ENCODE measurements at regions not wholly inside any gene's neighbourhood (a gene's known extent, or its start where the extent isn't known, plus 50 kb on each side); places are given as distances from the start of the nearest gene placed in this dataset.

GRCh38 chr6:113758826-113759574 lies 98.1 kb upstream of the MARCKS start:
- ChIA-PET POLR2A (no interaction called here), CTCF (no interaction called here)
- Mint-ChIP-seq H3K36me3 (no peaks in the 10 kb centered on the region), H3K27me3 (no peaks in the 10 kb centered on the region), H3K27ac (no peak overlapping the region), H3K9me3 (no peaks in the 10 kb centered on the region), H3K4me3 (no peak overlapping the region), H3K4me1 (no peaks in the 10 kb centered on the region)
- Histone ChIP-seq H3K4me1 (ENCODE audit: control insufficient read depth in 1 of 2, extremely low read depth in 1 of 2, insufficient read depth in 2 of 2, low read length in 2 of 2) (no peaks in the 10 kb centered on the region), H3K36me3 (ENCODE audit: control insufficient read depth in 2 of 2, extremely low read depth in 1 of 2, insufficient read depth in 1 of 2, low read length in 1 of 2) (no peaks in the 10 kb centered on the region), H3K27me3 (replicated peaks in 1 of 2; ENCODE audit: control insufficient read depth in 2 of 2, extremely low read depth in 1 of 2, insufficient read depth in 2 of 2, low read length in 1 of 2) (no peaks in the 10 kb centered on the region), H3K9me3 (no peaks in the 10 kb centered on the region), H3K27ac (ENCODE audit: low read length) (no peak overlapping the region), H3K4me3 (ENCODE audit: control insufficient read depth in 1 of 2, extremely low read depth in 1 of 2, low read length in 1 of 2) (no peak overlapping the region)
- WGBS (ENCODE audit: insufficient coverage), result no CpG with 5 or more reads among the region's 1 CpG
- ATAC-seq (replicated peaks in 1 of 4) (no peak), DNase-seq (no peak)

DNA sequence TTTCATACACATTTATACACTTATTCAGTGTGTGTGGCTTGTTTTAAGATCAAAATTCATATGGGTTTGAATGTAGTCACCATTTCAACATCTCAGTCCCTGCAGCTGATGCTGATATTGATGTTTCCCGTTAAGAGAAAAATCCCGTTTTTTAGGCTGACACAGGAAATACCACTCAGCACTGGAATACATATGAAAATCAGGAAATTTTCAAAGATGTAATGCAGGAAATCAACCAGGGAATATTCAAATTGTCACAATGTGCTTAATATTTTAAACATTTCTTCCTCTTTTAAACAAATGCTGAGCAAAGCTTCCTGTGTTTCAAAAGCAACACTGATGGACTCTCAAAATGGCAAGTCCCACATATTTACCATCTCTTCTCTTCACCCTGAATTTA lies 94.5 kb upstream of the MARCKS start:
- Histone ChIP-seq H3K9me3 (no peaks in the 10 kb centered on the region), H3K4me3 (ENCODE audit: control insufficient read depth in 1 of 2, extremely low read depth in 1 of 2, low read length in 1 of 2) (no peak overlapping the region), H3K36me3 (ENCODE audit: control insufficient read depth in 2 of 2, extremely low read depth in 1 of 2, insufficient read depth in 1 of 2, low read length in 1 of 2) (no peaks in the 10 kb centered on the region), H3K27ac (ENCODE audit: low read length) (no peak overlapping the region), H3K4me1 (ENCODE audit: control insufficient read depth in 1 of 2, extremely low read depth in 1 of 2, insufficient read depth in 2 of 2, low read length in 2 of 2) (no peaks in the 10 kb centered on the region), H3K27me3 (replicated peaks in 1 of 2; ENCODE audit: control insufficient read depth in 2 of 2, extremely low read depth in 1 of 2, insufficient read depth in 2 of 2, low read length in 1 of 2) (no peaks in the 10 kb centered on the region)
- POLR2A ChIA-PET, result interaction anchor here in 1 of 2 donors (0.8 kb wide), 1 partner anchor 581 kb away, joined by 3 read pairs; no protein-coding TSS in a partner anchor
- ATAC-seq (replicated peaks in 1 of 4), result no peak
- no peaks in the 10 kb centered on the region for H3K27me3 Mint-ChIP-seq
- H3K4me1 Mint-ChIP-seq, result no peaks in the 10 kb centered on the region
- H3K4me3 Mint-ChIP-seq, result no peak overlapping the region
- DNase-seq, result no peak
- H3K36me3 Mint-ChIP-seq, result no peaks in the 10 kb centered on the region
- no CpG with 5 or more reads among the region's 2 CpGs for WGBS (ENCODE audit: insufficient coverage)
- H3K9me3 Mint-ChIP-seq, result no peaks in the 10 kb centered on the region
- H3K27ac Mint-ChIP-seq, result no peak overlapping the region
- CTCF ChIA-PET, result no interaction called here

DNA sequence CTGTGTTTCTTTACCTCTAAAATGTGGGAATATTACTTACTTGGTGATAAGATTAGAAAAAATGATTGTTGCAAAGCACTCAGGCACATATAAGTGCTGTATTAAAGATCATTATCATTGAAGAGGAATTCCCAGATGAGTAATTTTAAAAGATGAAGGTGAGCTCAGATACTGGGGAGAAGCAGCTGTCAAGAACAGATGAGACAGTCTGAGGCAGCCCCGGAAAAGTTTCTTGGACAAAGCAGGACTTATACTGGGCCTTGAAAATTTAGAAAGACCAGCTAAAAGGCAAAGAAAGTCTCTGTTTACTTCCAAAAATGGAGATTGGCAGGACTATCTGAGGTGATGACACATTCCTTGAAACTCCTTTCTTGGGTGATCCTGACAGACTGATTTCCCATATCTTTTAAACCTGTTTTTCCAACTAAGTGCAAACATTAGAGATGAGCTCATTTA lies 93.8 kb upstream of the MARCKS start:
- Mint-ChIP-seq H3K36me3 (no peaks in the 10 kb centered on the region), H3K27ac (no peak overlapping the region), H3K4me1 (no peaks in the 10 kb centered on the region), H3K27me3 (no peaks in the 10 kb centered on the region), H3K4me3 (no peak overlapping the region), H3K9me3 (no peaks in the 10 kb centered on the region)
- no peaks in the 10 kb centered on the region for H3K36me3 ChIP-seq (ENCODE audit: control insufficient read depth in 2 of 2, extremely low read depth in 1 of 2, insufficient read depth in 1 of 2, low read length in 1 of 2)
- ChIA-PET CTCF (no interaction called here), POLR2A (interaction anchor here in 1 of 2 donors (0.8 kb wide), 1 partner anchor 581 kb away, joined by 3 read pairs; no protein-coding TSS in a partner anchor)
- H3K4me1 ChIP-seq (ENCODE audit: control insufficient read depth in 1 of 2, extremely low read depth in 1 of 2, insufficient read depth in 2 of 2, low read length in 2 of 2), result no peaks in the 10 kb centered on the region
- H3K4me3 ChIP-seq (ENCODE audit: control insufficient read depth in 1 of 2, extremely low read depth in 1 of 2, low read length in 1 of 2), result no peak overlapping the region
- 80% methylated on average over 1 of the region's 1 CpG for WGBS (ENCODE audit: insufficient coverage)
- H3K27me3 ChIP-seq (replicated peaks in 1 of 2; ENCODE audit: control insufficient read depth in 2 of 2, extremely low read depth in 1 of 2, insufficient read depth in 2 of 2, low read length in 1 of 2), result no peaks in the 10 kb centered on the region
- H3K9me3 ChIP-seq, result no peaks in the 10 kb centered on the region
- DNase-seq (no peak), ATAC-seq (replicated peaks in 1 of 4) (no peak)
- no peak overlapping the region for H3K27ac ChIP-seq (ENCODE audit: low read length)

GRCh38 chr6:113763876-113764275 lies 93.3 kb upstream of the MARCKS start:
- no peak for DNase-seq
- no CpG with 5 or more reads among the region's 2 CpGs for whole genome bisulfite sequencing (ENCODE audit: insufficient coverage)
- Mint-ChIP-seq H3K27me3 (no peaks in the 10 kb centered on the region), H3K36me3 (no peaks in the 10 kb centered on the region), H3K9me3 (no peaks in the 10 kb centered on the region), H3K27ac (no peak overlapping the region), H3K4me1 (no peaks in the 10 kb centered on the region), H3K4me3 (no peak overlapping the region)
- Histone ChIP-seq H3K36me3 (ENCODE audit: control insufficient read depth in 2 of 2, extremely low read depth in 1 of 2, insufficient read depth in 1 of 2, low read length in 1 of 2) (no peaks in the 10 kb centered on the region), H3K27ac (ENCODE audit: low read length) (no peak overlapping the region), H3K4me1 (ENCODE audit: control insufficient read depth in 1 of 2, extremely low read depth in 1 of 2, insufficient read depth in 2 of 2, low read length in 2 of 2) (no peaks in the 10 kb centered on the region), H3K9me3 (no peaks in the 10 kb centered on the region), H3K27me3 (replicated peaks in 1 of 2; ENCODE audit: control insufficient read depth in 2 of 2, extremely low read depth in 1 of 2, insufficient read depth in 2 of 2, low read length in 1 of 2) (no peaks in the 10 kb centered on the region), H3K4me3 (ENCODE audit: control insufficient read depth in 1 of 2, extremely low read depth in 1 of 2, low read length in 1 of 2) (no peak overlapping the region)
- ChIA-PET POLR2A (no interaction called here), CTCF (no interaction called here)
- ATAC-seq (replicated peaks in 1 of 4), result no peak

DNA sequence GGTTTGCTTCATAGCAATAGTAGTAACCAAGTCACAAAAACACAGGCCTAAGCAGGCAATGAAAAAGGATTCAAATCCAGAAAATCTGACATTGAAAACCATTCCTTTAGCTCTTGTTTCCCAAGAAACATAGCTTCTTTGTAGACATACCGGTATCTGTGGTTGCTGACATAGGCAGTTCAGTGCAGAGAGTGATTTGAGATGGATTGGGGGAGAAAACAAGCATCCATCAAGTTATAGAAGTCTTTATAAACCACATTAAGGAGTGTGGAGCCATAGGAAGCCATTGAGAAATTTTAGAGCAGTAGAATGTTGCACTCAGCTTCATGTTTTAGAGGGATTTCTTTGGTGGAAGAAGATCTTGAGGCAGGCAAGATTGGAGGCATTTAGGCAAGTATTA lies 91.2 kb upstream of the MARCKS start:
- H3K4me3 ChIP-seq (ENCODE audit: control insufficient read depth in 1 of 2, extremely low read depth in 1 of 2, low read length in 1 of 2), result no peak overlapping the region
- ChIA-PET CTCF (no interaction called here), POLR2A (no interaction called here)
- Mint-ChIP-seq H3K9me3 (no peaks in the 10 kb centered on the region), H3K4me3 (no peak overlapping the region), H3K27ac (no peak overlapping the region), H3K4me1 (no peaks in the 10 kb centered on the region), H3K27me3 (no peaks in the 10 kb centered on the region), H3K36me3 (no peaks in the 10 kb centered on the region)
- H3K9me3 ChIP-seq, result no peaks in the 10 kb centered on the region
- H3K36me3 ChIP-seq (ENCODE audit: control insufficient read depth in 2 of 2, extremely low read depth in 1 of 2, insufficient read depth in 1 of 2, low read length in 1 of 2), result no peaks in the 10 kb centered on the region
- no peak overlapping the region for H3K27ac ChIP-seq (ENCODE audit: low read length)
- DNase-seq, result no peak
- no CpG with 5 or more reads among the region's 1 CpG for WGBS (ENCODE audit: insufficient coverage)
- H3K4me1 ChIP-seq (ENCODE audit: control insufficient read depth in 1 of 2, extremely low read depth in 1 of 2, insufficient read depth in 2 of 2, low read length in 2 of 2), result no peaks in the 10 kb centered on the region
- no peak for ATAC-seq (replicated peaks in 1 of 4)
- H3K27me3 ChIP-seq (replicated peaks in 1 of 2; ENCODE audit: control insufficient read depth in 2 of 2, extremely low read depth in 1 of 2, insufficient read depth in 2 of 2, low read length in 1 of 2), result no peaks in the 10 kb centered on the region

DNA sequence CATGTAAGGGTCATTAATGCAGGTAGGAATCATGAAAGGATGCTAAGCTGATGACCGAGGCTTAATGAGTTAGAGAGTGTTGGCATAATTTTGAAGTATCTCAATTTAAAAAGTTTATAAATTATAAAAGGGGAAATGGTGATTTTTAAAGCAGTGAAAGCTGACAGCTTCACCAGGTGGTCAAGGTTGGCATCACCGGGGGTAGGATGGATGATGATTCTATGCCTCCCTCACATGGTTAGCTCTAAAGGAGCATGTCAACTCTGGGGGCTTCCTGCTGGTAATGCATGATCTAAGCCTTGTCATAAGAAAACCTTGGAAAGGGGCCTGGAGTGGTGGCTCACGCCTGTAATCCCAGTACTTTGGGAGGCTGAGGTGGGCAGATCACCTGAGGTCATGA lies 89.2 kb upstream of the MARCKS start:
- Histone ChIP-seq H3K4me1 (ENCODE audit: control insufficient read depth in 1 of 2, extremely low read depth in 1 of 2, insufficient read depth in 2 of 2, low read length in 2 of 2) (no peaks in the 10 kb centered on the region), H3K27ac (ENCODE audit: low read length) (no peak overlapping the region), H3K36me3 (ENCODE audit: control insufficient read depth in 2 of 2, extremely low read depth in 1 of 2, insufficient read depth in 1 of 2, low read length in 1 of 2) (no peaks in the 10 kb centered on the region), H3K9me3 (no peaks in the 10 kb centered on the region), H3K4me3 (ENCODE audit: control insufficient read depth in 1 of 2, extremely low read depth in 1 of 2, low read length in 1 of 2) (no peak overlapping the region), H3K27me3 (replicated peaks in 1 of 2; ENCODE audit: control insufficient read depth in 2 of 2, extremely low read depth in 1 of 2, insufficient read depth in 2 of 2, low read length in 1 of 2) (no peaks in the 10 kb centered on the region)
- ChIA-PET POLR2A (no interaction called here), CTCF (no interaction called here)
- no peaks in the 10 kb centered on the region for H3K9me3 Mint-ChIP-seq
- H3K27ac Mint-ChIP-seq, result no peak overlapping the region
- WGBS (ENCODE audit: insufficient coverage), result no CpG with 5 or more reads among the region's 3 CpGs
- H3K27me3 Mint-ChIP-seq, result peaks cover 0 to 3% of the 10 kb centered on the region in 2 donors
- no peaks in the 10 kb centered on the region for H3K4me1 Mint-ChIP-seq
- H3K4me3 Mint-ChIP-seq, result no peak overlapping the region
- no peak for DNase-seq
- H3K36me3 Mint-ChIP-seq, result no peaks in the 10 kb centered on the region
- ATAC-seq (replicated peaks in 1 of 4), result no peak

GRCh38 chr6:113772961-113773360 lies 84.2 kb upstream of the MARCKS start:
- ChIA-PET POLR2A (no interaction called here), CTCF (no interaction called here)
- no peaks in the 10 kb centered on the region for H3K4me1 Mint-ChIP-seq
- no peak overlapping the region for H3K4me3 Mint-ChIP-seq
- H3K36me3 Mint-ChIP-seq, result no peaks in the 10 kb centered on the region
- Histone ChIP-seq H3K4me1 (ENCODE audit: control insufficient read depth in 1 of 2, extremely low read depth in 1 of 2, insufficient read depth in 2 of 2, low read length in 2 of 2) (no peaks in the 10 kb centered on the region), H3K27me3 (replicated peaks in 1 of 2; ENCODE audit: control insufficient read depth in 2 of 2, extremely low read depth in 1 of 2, insufficient read depth in 2 of 2, low read length in 1 of 2) (no peaks in the 10 kb centered on the region), H3K27ac (ENCODE audit: low read length) (no peak overlapping the region), H3K4me3 (ENCODE audit: control insufficient read depth in 1 of 2, extremely low read depth in 1 of 2, low read length in 1 of 2) (no peak overlapping the region), H3K36me3 (ENCODE audit: control insufficient read depth in 2 of 2, extremely low read depth in 1 of 2, insufficient read depth in 1 of 2, low read length in 1 of 2) (no peaks in the 10 kb centered on the region), H3K9me3 (no peaks in the 10 kb centered on the region)
- WGBS (ENCODE audit: insufficient coverage), result no CpG with 5 or more reads among the region's 1 CpG
- H3K9me3 Mint-ChIP-seq, result no peaks in the 10 kb centered on the region
- no peak overlapping the region for H3K27ac Mint-ChIP-seq
- H3K27me3 Mint-ChIP-seq, result peaks cover 1 to 6% of the 10 kb centered on the region in 2 donors
- DNase-seq (no peak), ATAC-seq (replicated peaks in 1 of 4) (no peak)
